ENCODE measurements at regions not wholly inside any gene's neighbourhood (a gene's known extent, or its start where the extent isn't known, plus 50 kb on each side); places are given as distances from the start of the nearest gene placed in this dataset.

GRCh38 chr10:8921568-8921967 lies 867.1 kb downstream of the GATA3 start:
- TF ChIP-seq CTCF (IDR thresholded peaks at IDR 0.05): no peak
- no peak for TF ChIP-seq POLR2A (IDR thresholded peaks at IDR 0.05)
